ENCODE measurements at regions not wholly inside any gene's neighbourhood (a gene's known extent, or its start where the extent isn't known, plus 50 kb on each side); places are given as distances from the start of the nearest gene placed in this dataset.

DNA sequence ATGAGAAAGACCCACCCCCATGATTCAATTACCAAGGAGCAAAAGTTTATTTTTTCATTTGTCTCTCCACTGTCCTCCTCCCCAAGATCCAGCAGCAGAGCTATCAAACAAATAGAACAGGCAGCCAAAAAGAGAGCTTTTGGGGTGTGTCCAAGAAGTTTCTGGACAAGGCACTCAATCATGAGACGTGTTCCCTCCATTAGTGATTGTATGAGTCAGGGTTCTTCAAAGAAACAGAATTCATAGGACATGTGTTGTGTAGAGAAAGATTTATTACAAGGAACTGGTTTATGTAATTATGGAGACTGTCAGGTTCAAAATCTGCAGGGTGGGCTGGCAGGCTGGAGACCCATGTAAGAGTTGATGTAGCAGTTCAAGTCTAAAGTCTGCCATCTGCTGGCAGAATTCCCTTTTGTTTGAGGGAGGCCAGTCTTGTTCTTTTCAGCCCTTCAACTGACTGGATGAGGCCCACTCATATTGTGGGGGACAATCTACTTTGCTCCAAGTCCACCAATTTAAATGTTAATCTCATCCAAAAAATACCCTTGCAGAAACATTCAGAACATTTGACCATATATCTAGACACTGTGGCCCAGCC lies 248.1 kb upstream of the OPRM1 start:
- no peaks in the 10 kb centered on the region for H3K9me3 Mint-ChIP-seq (ENCODE audit: insufficient read depth)
- no peak overlapping the region for H3K27ac Mint-ChIP-seq
- no peaks in the 10 kb centered on the region for H3K27me3 ChIP-seq (replicated peaks in 1 of 4; ENCODE audit: control extremely low read depth in 1 of 4, control insufficient read depth in 3 of 4, insufficient read depth in 4 of 4, low read length in 3 of 4)
- no peaks in the 10 kb centered on the region for H3K4me1 ChIP-seq (ENCODE audit: control insufficient read depth in 2 of 2, insufficient read depth in 2 of 2, low read length in 2 of 2)
- H3K79me2 ChIP-seq (ENCODE audit: control insufficient read depth, insufficient read depth, low read length), result no peaks in the 10 kb centered on the region
- intact Hi-C loops (cut with micrococcal nuclease), result no loop called here
- no peak overlapping the region for H3K4me2 ChIP-seq (replicated peaks; ENCODE audit: low read depth, low read length, poor library complexity, severe bottlenecking)
- 67% methylated on average over 1 of the region's 1 CpG for WGBS (ENCODE audit: insufficient coverage)
- TF ChIP-seq, protein P1, sequence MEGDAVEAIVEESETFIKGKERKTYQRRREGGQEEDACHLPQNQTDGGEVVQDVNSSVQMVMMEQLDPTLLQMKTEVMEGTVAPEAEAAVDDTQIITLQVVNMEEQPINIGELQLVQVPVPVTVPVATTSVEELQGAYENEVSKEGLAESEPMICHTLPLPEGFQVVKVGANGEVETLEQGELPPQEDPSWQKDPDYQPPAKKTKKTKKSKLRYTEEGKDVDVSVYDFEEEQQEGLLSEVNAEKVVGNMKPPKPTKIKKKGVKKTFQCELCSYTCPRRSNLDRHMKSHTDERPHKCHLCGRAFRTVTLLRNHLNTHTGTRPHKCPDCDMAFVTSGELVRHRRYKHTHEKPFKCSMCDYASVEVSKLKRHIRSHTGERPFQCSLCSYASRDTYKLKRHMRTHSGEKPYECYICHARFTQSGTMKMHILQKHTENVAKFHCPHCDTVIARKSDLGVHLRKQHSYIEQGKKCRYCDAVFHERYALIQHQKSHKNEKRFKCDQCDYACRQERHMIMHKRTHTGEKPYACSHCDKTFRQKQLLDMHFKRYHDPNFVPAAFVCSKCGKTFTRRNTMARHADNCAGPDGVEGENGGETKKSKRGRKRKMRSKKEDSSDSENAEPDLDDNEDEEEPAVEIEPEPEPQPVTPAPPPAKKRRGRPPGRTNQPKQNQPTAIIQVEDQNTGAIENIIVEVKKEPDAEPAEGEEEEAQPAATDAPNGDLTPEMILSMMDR (IDR thresholded peaks at IDR 0.05), result no peak
- TF ChIP-seq EZH2 (IDR thresholded peaks at IDR 0.05; ENCODE audit: borderline replicate concordance, insufficient read depth, low read depth, low read length, poor library complexity, severe bottlenecking), result no peak
- H3K27me3 Mint-ChIP-seq, result no peaks in the 10 kb centered on the region
- CTCF ChIA-PET, result no interaction called here
- DNase-seq (no peak), ATAC-seq (ENCODE audit: low read depth) (no peak)
- no peak overlapping the region for H3K4me3 Mint-ChIP-seq
- no peak overlapping the region for H2AFZ ChIP-seq (ENCODE audit: insufficient read depth, low read depth, low read length, poor library complexity, severe bottlenecking)
- no peak overlapping the region for H3K27ac ChIP-seq (ENCODE audit: low read length in 2 of 2)
- H3K9ac ChIP-seq (ENCODE audit: low read length), result no peak overlapping the region
- H3K36me3 ChIP-seq (replicated peaks in 1 of 2; ENCODE audit: control extremely low read depth in 1 of 2, control insufficient read depth in 1 of 2, extremely low read depth in 1 of 2, insufficient read depth in 2 of 2, low read length in 1 of 2), result no peaks in the 10 kb centered on the region
- H3K4me3 ChIP-seq (ENCODE audit: control extremely low read depth in 1 of 5, extremely low read depth in 1 of 5, insufficient read depth in 1 of 5, low read depth in 2 of 5, low read length in 4 of 5), result no peak overlapping the region
- H4K20me1 ChIP-seq (ENCODE audit: control insufficient read depth, insufficient read depth, low read length, poor library complexity, severe bottlenecking), result no peaks in the 10 kb centered on the region
- H3K4me1 Mint-ChIP-seq, result no peaks in the 10 kb centered on the region
- peaks cover 0 to 2% (median 0%) of the 10 kb centered on the region in 3 donors for H3K9me3 ChIP-seq (ENCODE audit: control extremely low read depth in 1 of 3, control insufficient read depth in 2 of 3, insufficient read depth in 1 of 3, low read length in 2 of 3)
- POLR2A ChIA-PET, result no interaction called here

DNA sequence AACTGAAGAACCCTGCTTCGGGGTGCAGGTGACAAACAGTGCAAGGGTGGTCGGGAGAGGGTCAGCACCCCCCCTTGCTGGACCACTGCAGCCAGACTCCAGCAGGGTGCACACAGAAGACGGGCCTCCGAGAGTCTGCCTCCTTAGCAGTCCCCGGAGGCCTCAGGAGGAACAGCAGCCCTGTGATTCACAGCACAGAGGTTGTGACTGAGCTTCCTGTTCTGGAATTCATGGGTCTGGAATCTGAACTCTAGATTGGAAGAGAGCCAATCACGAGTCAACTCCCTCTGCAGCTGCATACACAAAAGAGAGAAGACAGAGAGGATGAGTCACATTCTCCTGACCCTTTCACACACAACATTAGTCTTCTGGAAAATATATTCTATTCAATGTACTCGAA lies 249.0 kb upstream of the OPRM1 start:
- Histone ChIP-seq H3K4me3 (ENCODE audit: control extremely low read depth in 1 of 5, extremely low read depth in 1 of 5, insufficient read depth in 1 of 5, low read depth in 2 of 5, low read length in 4 of 5) (no peak overlapping the region), H4K20me1 (ENCODE audit: control insufficient read depth, insufficient read depth, low read length, poor library complexity, severe bottlenecking) (no peaks in the 10 kb centered on the region), H2AFZ (ENCODE audit: insufficient read depth, low read depth, low read length, poor library complexity, severe bottlenecking) (no peak overlapping the region), H3K27me3 (replicated peaks in 1 of 4; ENCODE audit: control extremely low read depth in 1 of 4, control insufficient read depth in 3 of 4, insufficient read depth in 4 of 4, low read length in 3 of 4) (no peaks in the 10 kb centered on the region), H3K79me2 (ENCODE audit: control insufficient read depth, insufficient read depth, low read length) (no peaks in the 10 kb centered on the region), H3K4me1 (ENCODE audit: control insufficient read depth in 2 of 2, insufficient read depth in 2 of 2, low read length in 2 of 2) (no peaks in the 10 kb centered on the region), H3K9me3 (ENCODE audit: control extremely low read depth in 1 of 3, control insufficient read depth in 2 of 3, insufficient read depth in 1 of 3, low read length in 2 of 3) (peaks cover 0 to 2% (median 0%) of the 10 kb centered on the region in 3 donors), H3K36me3 (replicated peaks in 1 of 2; ENCODE audit: control extremely low read depth in 1 of 2, control insufficient read depth in 1 of 2, extremely low read depth in 1 of 2, insufficient read depth in 2 of 2, low read length in 1 of 2) (no peaks in the 10 kb centered on the region), H3K27ac (ENCODE audit: low read length in 2 of 2) (no peak overlapping the region), H3K4me2 (replicated peaks; ENCODE audit: low read depth, low read length, poor library complexity, severe bottlenecking) (no peak overlapping the region), H3K9ac (ENCODE audit: low read length) (no peak overlapping the region)
- Mint-ChIP-seq H3K27ac (no peak overlapping the region), H3K4me1 (no peaks in the 10 kb centered on the region), H3K9me3 (ENCODE audit: insufficient read depth) (no peaks in the 10 kb centered on the region), H3K27me3 (no peaks in the 10 kb centered on the region), H3K4me3 (no peak overlapping the region)
- TF ChIP-seq, protein P1 (IDR thresholded peaks at IDR 0.05), result no peak
- no peak for TF ChIP-seq EZH2 (IDR thresholded peaks at IDR 0.05; ENCODE audit: borderline replicate concordance, insufficient read depth, low read depth, low read length, poor library complexity, severe bottlenecking)
- ChIA-PET CTCF (no interaction called here), POLR2A (no interaction called here)
- 85% methylated on average over 5 of the region's 7 CpGs for WGBS (ENCODE audit: insufficient coverage)
- intact Hi-C loops (cut with micrococcal nuclease), result no loop called here
- ATAC-seq (ENCODE audit: low read depth) (no peak), DNase-seq (no peak)
